ENCODE measurements at regions not wholly inside any gene's neighbourhood (a gene's known extent, or its start where the extent isn't known, plus 50 kb on each side); places are given as distances from the start of the nearest gene placed in this dataset.

- Mint-ChIP-seq H3K9me3 (peaks cover 2% of the 10 kb centered on the region), H3K4me3 (no peak overlapping the region), H3K27me3 (ENCODE audit: insufficient read depth) (no peaks in the 10 kb centered on the region), H3K27ac (peak overlapping the region; percentile 45), H3K4me1 (peaks cover 7% of the 10 kb centered on the region), H3K36me3 (ENCODE audit: low read depth) (no peaks in the 10 kb centered on the region)
- Histone ChIP-seq H3K27ac (ENCODE audit: low read depth, low read length) (no peak overlapping the region), H3K36me3 (ENCODE audit: control insufficient read depth, insufficient read depth, low read length) (no peaks in the 10 kb centered on the region), H3K27me3 (ENCODE audit: control insufficient read depth, insufficient read depth, low read length, poor library complexity, severe bottlenecking) (no peaks in the 10 kb centered on the region), H3K4me3 (ENCODE audit: low read length) (no peak overlapping the region), H3K4me1 (ENCODE audit: control insufficient read depth, insufficient read depth, low read length) (no peaks in the 10 kb centered on the region), H3K9ac (ENCODE audit: extremely low read depth, low read length, poor library complexity, severe bottlenecking) (no peak overlapping the region), H3K9me3 (ENCODE audit: control insufficient read depth, low read length) (no peaks in the 10 kb centered on the region)
- no peak for TF ChIP-seq CTCF (conservative IDR thresholded peaks at IDR 0.05)
- DNase-seq = no peak
- 90 to 100% methylated on average over 1 of the region's 1 CpG for WGBS, 2 experiments (ENCODE audit: insufficient coverage in 1 of 2, insufficient read length in 1 of 2)
Observed at GRCh38 chr3:141684758-141685157, 53.3 kb upstream of the RNF7 start.

GRCh38 chr3:141686466-141687291 is 51.4 kb upstream of the RNF7 start:
- 91 to 98% methylated on average over 6 to 8 of the region's 8 CpGs for WGBS, 2 experiments (ENCODE audit: insufficient coverage in 1 of 2, insufficient read length in 1 of 2)
- H3K27ac ChIP-seq (ENCODE audit: low read depth, low read length) = no peak overlapping the region
- H3K4me3 Mint-ChIP-seq = no peak overlapping the region
- H3K4me1 Mint-ChIP-seq = no peaks in the 10 kb centered on the region
- no peaks in the 10 kb centered on the region for H3K36me3 Mint-ChIP-seq (ENCODE audit: low read depth)
- H3K9me3 ChIP-seq (ENCODE audit: control insufficient read depth, low read length) = no peaks in the 10 kb centered on the region
- H3K4me1 ChIP-seq (ENCODE audit: control insufficient read depth, insufficient read depth, low read length) = no peaks in the 10 kb centered on the region
- no peak overlapping the region for H3K4me3 ChIP-seq (ENCODE audit: low read length)
- no peak for TF ChIP-seq CTCF (conservative IDR thresholded peaks at IDR 0.05)
- peaks cover 2% of the 10 kb centered on the region for H3K9me3 Mint-ChIP-seq
- no peak for DNase-seq
- H3K27me3 Mint-ChIP-seq (ENCODE audit: insufficient read depth) = no peaks in the 10 kb centered on the region
- H3K27me3 ChIP-seq (ENCODE audit: control insufficient read depth, insufficient read depth, low read length, poor library complexity, severe bottlenecking) = no peaks in the 10 kb centered on the region
- H3K36me3 ChIP-seq (ENCODE audit: control insufficient read depth, insufficient read depth, low read length) = no peaks in the 10 kb centered on the region
- no peak overlapping the region for H3K27ac Mint-ChIP-seq
- H3K9ac ChIP-seq (ENCODE audit: extremely low read depth, low read length, poor library complexity, severe bottlenecking) = no peak overlapping the region

All from endodermal cell (in vitro differentiated cells).